ENCODE measurements at regions not wholly inside any gene's neighbourhood (a gene's known extent, or its start where the extent isn't known, plus 50 kb on each side); places are given as distances from the start of the nearest gene placed in this dataset.

DNA sequence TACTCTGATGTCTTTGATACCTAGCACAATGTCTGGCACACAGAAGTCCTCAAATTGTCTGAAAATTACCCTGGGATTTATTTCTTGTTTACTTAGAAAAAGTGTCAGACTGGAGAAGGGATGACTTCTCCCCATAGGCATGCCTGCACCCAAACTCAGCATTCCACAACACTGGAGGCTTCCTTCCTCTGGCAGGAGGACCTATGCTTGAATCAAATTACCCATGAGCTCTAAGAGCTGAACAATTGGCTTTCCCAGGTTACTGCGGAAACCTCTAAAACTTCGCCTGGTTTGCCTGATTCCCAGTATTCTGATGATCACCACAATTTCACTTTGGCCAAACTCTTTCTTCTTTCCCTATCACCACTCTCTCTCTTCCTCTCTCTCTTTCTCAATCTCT lies 217.4 kb downstream of the DIPK2A start:
- BruUV-seq (replicated peaks): no TSS peak
- no peak for TF ChIP-seq EZH2 (IDR thresholded peaks at IDR 0.05; ENCODE audit: borderline replicate concordance, low read depth, low read length, poor library complexity, severe bottlenecking)
- ChIA-PET POLR2A (ENCODE audit: low non-redundant PET) (no interaction called here), CTCF (no interaction called here)
- Histone ChIP-seq H3K27me3 (replicated peaks; ENCODE audit: insufficient read depth, low read depth, low read length, poor library complexity) (no peaks in the 10 kb centered on the region), H3K4me3 (ENCODE audit: low read depth, low read length, poor library complexity, severe bottlenecking) (no peak overlapping the region), H3K4me1 (ENCODE audit: insufficient read depth, low read length, poor library complexity, severe bottlenecking) (peaks cover 18% of the 10 kb centered on the region), H3K9me3 (ENCODE audit: low read depth, low read length, poor library complexity, severe bottlenecking) (peaks cover 13% of the 10 kb centered on the region), H3K27ac (ENCODE audit: low read depth, low read length, poor library complexity, severe bottlenecking) (no peak overlapping the region), H3K36me3 (ENCODE audit: insufficient read depth, low read length, poor library complexity, severe bottlenecking) (no peaks in the 10 kb centered on the region)
- intact Hi-C loops (cut with micrococcal nuclease; ENCODE audit: unreplicated experiment): no loop called here
- peak; percentile 12 for DNase-seq (ENCODE audit: low spot score)

- CTCF ChIA-PET: no interaction called here
- Histone ChIP-seq H3K9me3 (ENCODE audit: low read depth, low read length, poor library complexity, severe bottlenecking) (peaks cover 11% of the 10 kb centered on the region), H3K4me1 (ENCODE audit: insufficient read depth, low read length, poor library complexity, severe bottlenecking) (no peaks in the 10 kb centered on the region), H3K4me3 (ENCODE audit: low read depth, low read length, poor library complexity, severe bottlenecking) (no peak overlapping the region), H3K36me3 (ENCODE audit: insufficient read depth, low read length, poor library complexity, severe bottlenecking) (no peaks in the 10 kb centered on the region), H3K27ac (ENCODE audit: low read depth, low read length, poor library complexity, severe bottlenecking) (no peak overlapping the region), H3K27me3 (replicated peaks; ENCODE audit: insufficient read depth, low read depth, low read length, poor library complexity) (no peaks in the 10 kb centered on the region)
- BruUV-seq (replicated peaks): no TSS peak
- POLR2A ChIA-PET (ENCODE audit: low non-redundant PET): no interaction called here
- no peak for TF ChIP-seq CTCF (conservative IDR thresholded peaks at IDR 0.05; ENCODE audit: low read depth, low read length)
- no peak for TF ChIP-seq EZH2 (IDR thresholded peaks at IDR 0.05; ENCODE audit: borderline replicate concordance, low read depth, low read length, poor library complexity, severe bottlenecking)
- DNase-seq (ENCODE audit: low spot score): no peak
- intact Hi-C loops (cut with micrococcal nuclease; ENCODE audit: unreplicated experiment): no loop called here
These were observed 225.5 kb downstream of the DIPK2A start for GRCh38 chr3:144197116-144197515.

- Histone ChIP-seq H3K27me3 (replicated peaks; ENCODE audit: insufficient read depth, low read depth, low read length, poor library complexity) (no peaks in the 10 kb centered on the region), H3K4me1 (ENCODE audit: insufficient read depth, low read length, poor library complexity, severe bottlenecking) (no peaks in the 10 kb centered on the region), H3K36me3 (ENCODE audit: insufficient read depth, low read length, poor library complexity, severe bottlenecking) (no peaks in the 10 kb centered on the region), H3K9me3 (ENCODE audit: low read depth, low read length, poor library complexity, severe bottlenecking) (peaks cover 11% of the 10 kb centered on the region), H3K27ac (ENCODE audit: low read depth, low read length, poor library complexity, severe bottlenecking) (no peak overlapping the region), H3K4me3 (ENCODE audit: low read depth, low read length, poor library complexity, severe bottlenecking) (no peak overlapping the region)
- no TSS peak for BruUV-seq (replicated peaks)
- intact Hi-C loops (cut with micrococcal nuclease; ENCODE audit: unreplicated experiment): no loop called here
- TF ChIP-seq CTCF (conservative IDR thresholded peaks at IDR 0.05; ENCODE audit: low read depth, low read length) (no peak), EZH2 (IDR thresholded peaks at IDR 0.05; ENCODE audit: borderline replicate concordance, low read depth, low read length, poor library complexity, severe bottlenecking) (no peak)
- DNase-seq (ENCODE audit: low spot score): no peak
- ChIA-PET POLR2A (ENCODE audit: low non-redundant PET) (no interaction called here), CTCF (no interaction called here)
These were observed 226.0 kb downstream of the DIPK2A start for GRCh38 chr3:144197582-144197981.

- CTCF ChIA-PET: no interaction called here
- TF ChIP-seq CTCF (conservative IDR thresholded peaks at IDR 0.05; ENCODE audit: low read depth, low read length) (no peak), EZH2 (IDR thresholded peaks at IDR 0.05; ENCODE audit: borderline replicate concordance, low read depth, low read length, poor library complexity, severe bottlenecking) (no peak)
- Histone ChIP-seq H3K4me1 (ENCODE audit: insufficient read depth, low read length, poor library complexity, severe bottlenecking) (no peaks in the 10 kb centered on the region), H3K36me3 (ENCODE audit: insufficient read depth, low read length, poor library complexity, severe bottlenecking) (no peaks in the 10 kb centered on the region), H3K4me3 (ENCODE audit: low read depth, low read length, poor library complexity, severe bottlenecking) (no peak overlapping the region), H3K27ac (ENCODE audit: low read depth, low read length, poor library complexity, severe bottlenecking) (no peak overlapping the region), H3K27me3 (replicated peaks; ENCODE audit: insufficient read depth, low read depth, low read length, poor library complexity) (no peaks in the 10 kb centered on the region), H3K9me3 (ENCODE audit: low read depth, low read length, poor library complexity, severe bottlenecking) (peaks cover 2% of the 10 kb centered on the region)
- DNase-seq (ENCODE audit: low spot score): no peak
- POLR2A ChIA-PET (ENCODE audit: low non-redundant PET): no interaction called here
- BruUV-seq (replicated peaks): no TSS peak
- intact Hi-C loops (cut with micrococcal nuclease; ENCODE audit: unreplicated experiment): no loop called here
These were observed 228.4 kb downstream of the DIPK2A start for GRCh38 chr3:144200004-144200403.

Data from A673 (cell line).